RKO (cell line): ENCODE measurements at regions not wholly inside any gene's neighbourhood (a gene's known extent, or its start where the extent isn't known, plus 50 kb on each side); places are given as distances from the start of the nearest gene placed in this dataset.

ENCODE experiments used
- DNase-seq: peaks from one replicate; pipeline ENCODE4 v3.0.0-alpha.2; 2016; ENCODE audit warnings: low spot score

GRCh38 chr10:128675405-128675804 is 549.2 kb upstream of the MKI67 start:
- DNase-seq = no peak

GRCh38 chr10:128680116-128680515 is 553.9 kb upstream of the MKI67 start:
- DNase-seq = no peak

GRCh38 chr10:128684215-128684614 is 558.0 kb upstream of the MKI67 start:
- DNase-seq = no peak

GRCh38 chr10:128686630-128687278 is 560.5 kb upstream of the MKI67 start:
- DNase-seq = no peak

GRCh38 chr10:128687408-128687807 is 561.2 kb upstream of the MKI67 start:
- no peak for DNase-seq

- no peak for DNase-seq
These were observed 561.8 kb upstream of the MKI67 start for GRCh38 chr10:128687927-128688549.

GRCh38 chr10:128689667-128690066 is 563.4 kb upstream of the MKI67 start:
- DNase-seq = no peak

- DNase-seq = no peak
These were observed 567.4 kb upstream of the MKI67 start for GRCh38 chr10:128693493-128694131.

- DNase-seq = no peak
These were observed 568.1 kb upstream of the MKI67 start for GRCh38 chr10:128694168-128694850.

GRCh38 chr10:128694851-128695725 is 568.9 kb upstream of the MKI67 start:
- DNase-seq = no peak

- no peak for DNase-seq
These were observed 569.7 kb upstream of the MKI67 start for GRCh38 chr10:128695931-128696330.

GRCh38 chr10:128697437-128697836 is 571.2 kb upstream of the MKI67 start:
- DNase-seq = no peak

- DNase-seq = no peak
These were observed 575.2 kb upstream of the MKI67 start for GRCh38 chr10:128701381-128701780.

GRCh38 chr10:128701837-128702236 is 575.6 kb upstream of the MKI67 start:
- DNase-seq = no peak

- peak; percentile 18 for DNase-seq
These were observed 578.5 kb upstream of the MKI67 start for GRCh38 chr10:128704716-128705115.

GRCh38 chr10:128708182-128708581 is 582.0 kb upstream of the MKI67 start:
- no peak for DNase-seq

GRCh38 chr10:128709686-128710085 is 583.5 kb upstream of the MKI67 start:
- no peak for DNase-seq

GRCh38 chr10:128710098-128710797 is 584.0 kb upstream of the MKI67 start:
- no peak for DNase-seq

GRCh38 chr10:128710798-128711183 is 584.6 kb upstream of the MKI67 start:
- no peak for DNase-seq

GRCh38 chr10:128711806-128712205 is 585.6 kb upstream of the MKI67 start:
- no peak for DNase-seq

- DNase-seq = no peak
These were observed 586.6 kb upstream of the MKI67 start for GRCh38 chr10:128712661-128713400.
